ENCODE measurements at regions not wholly inside any gene's neighbourhood (a gene's known extent, or its start where the extent isn't known, plus 50 kb on each side); places are given as distances from the start of the nearest gene placed in this dataset.

- TF ChIP-seq SUZ12 (IDR thresholded peaks at IDR 0.05; ENCODE audit: low read length) = no peak
Measured at GRCh38 chr3:1019157-1019556, 73.7 kb upstream of the CNTN6 start (continued).

DNA sequence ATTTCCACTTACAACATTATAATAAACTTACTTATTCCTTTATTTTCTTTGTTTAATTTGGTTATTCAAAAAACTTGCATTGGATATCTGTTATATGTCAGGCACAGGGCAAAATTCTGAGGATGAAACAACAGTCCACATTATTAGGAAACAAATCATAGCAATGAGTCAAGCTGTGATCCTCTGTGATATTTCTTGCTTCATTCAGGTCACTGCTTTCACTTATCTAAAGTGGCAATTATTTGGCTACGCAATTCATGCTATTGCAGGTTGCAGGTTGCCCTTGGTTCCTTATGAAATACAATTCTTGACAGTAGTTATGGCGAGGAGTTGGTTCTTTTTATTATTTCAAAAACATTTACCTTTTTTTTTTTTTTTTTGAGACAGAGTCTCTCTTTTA, 66.4 kb upstream of the CNTN6 start:
- no peak for FAIRE-seq
- no peak overlapping the region for H2BK5ac ChIP-seq (ENCODE audit: low read depth, low read length)

More for the DNA sequence above, 66.4 kb upstream of the CNTN6 start:
- Histone ChIP-seq H3K23me2 (ENCODE audit: low read depth, low read length) (no peaks in the 10 kb centered on the region), H3K79me1 (ENCODE audit: low read depth, low read length) (no peaks in the 10 kb centered on the region), H2BK15ac (ENCODE audit: low read length) (no peak overlapping the region), H4K5ac (ENCODE audit: insufficient read length, low read depth, low read length) (no peak overlapping the region), H2BK120ac (replicated peaks; ENCODE audit: low read depth, low read length) (no peak overlapping the region), H2BK12ac (ENCODE audit: low read depth, low read length) (no peak overlapping the region), H3K27me3 (replicated peaks in 1 of 4; ENCODE audit: control insufficient read depth in 3 of 4, extremely low read depth in 1 of 4, insufficient read depth in 3 of 4, low read length in 3 of 4) (no peaks in the 10 kb centered on the region), H3K9ac (replicated peaks in 1 of 4; ENCODE audit: extremely low read depth in 1 of 4, low read depth in 3 of 4, low read length in 3 of 4) (no peak overlapping the region), H3K18ac (ENCODE audit: extremely low read depth, low read length) (no peak overlapping the region), H3K9me3 (ENCODE audit: insufficient read depth in 2 of 2, low read depth in 1 of 2, low read length in 1 of 2) (no peaks in the 10 kb centered on the region), H3K56ac (replicated peaks; ENCODE audit: insufficient read length, low read depth, low read length) (no peak overlapping the region), H3K4me2 (ENCODE audit: insufficient read depth in 1 of 2, low read depth in 2 of 2, low read length in 2 of 2) (no peak overlapping the region), H3K36me3 (ENCODE audit: control insufficient read depth in 2 of 4, insufficient read depth in 4 of 4, low read length in 3 of 4) (no peaks in the 10 kb centered on the region), H3K79me2 (ENCODE audit: control insufficient read depth in 1 of 2, insufficient read depth in 2 of 2, low read length in 2 of 2) (no peaks in the 10 kb centered on the region), H3K27ac (ENCODE audit: low read depth, low read length) (no peak overlapping the region), H3K23ac (ENCODE audit: insufficient read length) (no peak overlapping the region), H2BK20ac (ENCODE audit: low read length) (no peak overlapping the region), H4K8ac (ENCODE audit: extremely low read depth, insufficient read depth, low read length) (no peak overlapping the region), H2AK5ac (ENCODE audit: low read depth, low read length) (no peak overlapping the region), H4K91ac (replicated peaks; ENCODE audit: insufficient read length, low read length) (no peak overlapping the region), H3K4me3 (ENCODE audit: extremely low read depth in 1 of 4, insufficient read depth in 2 of 4, low read depth in 3 of 4, low read length in 4 of 4) (no peak overlapping the region), H3K4me1 (replicated peaks in 1 of 4; ENCODE audit: control insufficient read depth in 3 of 4, insufficient read depth in 4 of 4, low read length in 3 of 4) (no peaks in the 10 kb centered on the region), H2AFZ (ENCODE audit: low read length) (no peak overlapping the region), H3K4ac (replicated peaks; ENCODE audit: insufficient read length, low read depth, low read length) (no peak overlapping the region), H4K20me1 (replicated peaks in 1 of 2; ENCODE audit: control insufficient read depth in 1 of 2, insufficient read depth in 2 of 2, low read length in 2 of 2) (no peaks in the 10 kb centered on the region), H3K14ac (ENCODE audit: insufficient read length) (no peak overlapping the region)
- TF ChIP-seq SP1 (IDR thresholded peaks at IDR 0.05; ENCODE audit: low read depth, low read length) = no peak
- TF ChIP-seq CTCF (IDR thresholded peaks at IDR 0.05; ENCODE audit: control extremely low read depth in 1 of 3, insufficient read depth in 1 of 3, low read depth in 1 of 3, low read length in 3 of 3) = no peak
- no peak for TF ChIP-seq BCL11A (IDR thresholded peaks at IDR 0.05; ENCODE audit: low read depth in 2 of 2, low read length in 2 of 2)
- no peak for TF ChIP-seq TEAD4 (IDR thresholded peaks at IDR 0.05; ENCODE audit: low read depth, low read length)
- TF ChIP-seq USF2 (IDR thresholded peaks at IDR 0.05; ENCODE audit: low read length) = no peak
- no peak for TF ChIP-seq CHD1 (IDR thresholded peaks at IDR 0.05; ENCODE audit: low read depth, low read length)
- TF ChIP-seq KDM5A (IDR thresholded peaks at IDR 0.05; ENCODE audit: low read length) = no peak
- no peak for TF ChIP-seq TBP (IDR thresholded peaks at IDR 0.05; ENCODE audit: low read depth, low read length)
- CTCF ChIA-PET (ENCODE audit: partially characterized antibody) = no interaction called here
- DNase-seq (ENCODE audit: low read depth in 1 of 2, low spot score in 2 of 2) = no peak
- POLR2A ChIA-PET (ENCODE audit: partially characterized antibody) = no interaction called here
- 93% methylated on average over 2 of the region's 2 CpGs; no CpG with 5 or more reads in 1 of the 2 experiments for WGBS, 2 experiments (ENCODE audit: extremely low coverage in 1 of 2, insufficient coverage in 1 of 2, insufficient read length in 1 of 2, insufficient replicate concordance in 2 of 2, low coverage in 1 of 2, low lambda C conversion rate in 2 of 2, missing lambda C conversion rate in 1 of 2)

All from H1 (cell line).